HCT116 (cell line): ENCODE measurements at regions not wholly inside any gene's neighbourhood (a gene's known extent, or its start where the extent isn't known, plus 50 kb on each side); places are given as distances from the start of the nearest gene placed in this dataset.

Source experiments
- ATAC-seq: fragments of 200-7000 bp; cut with Tn5 transposase; 2 replicates; pipeline ENCODE4 v1.9.1; 2020; ENCODE audit warnings: mild to moderate bottlenecking, moderate library complexity
- BruUV-seq: library from RNA; stranded (reverse); fragments of 400-500 nt; replicated peaks from 2 replicates; lab custom pipeline; 2021; lab: Mats Ljungman, UMichigan
- CTCF ChIA-PET: fragments of 300-600 bp; sonication (Branson Sonifier 250); formaldehyde crosslinking; loops from one replicate; lab custom pipeline; 2021; ENCODE audit warnings: antibody characterized with exemption; lab: Charles Lee
- POLR2A ChIA-PET: fragments of 300-600, 350-600 bp; sonication (Branson Sonifier 250); formaldehyde crosslinking; loops from one replicate; lab custom pipeline; 2021; ENCODE audit warnings: antibody characterized with exemption; lab: Charles Lee
- RAD21 ChIA-PET, 2 experiments: fragments of 300-600 bp; sonication (Branson Sonifier 250); formaldehyde crosslinking; loops; one replicate each; lab custom pipeline; 2023; ENCODE audit warnings: low total read pairs in 2 of 2; ENCODE audit not compliant: uncharacterized antibody in 2 of 2, unreplicated experiment in 2 of 2, low non-redundant PET in 1 of 2; lab: Charles Lee
- DNase-seq: peaks from one replicate; pipeline ENCODE4 v3.0.0-alpha.2; 2010; ENCODE audit warnings: low read depth, low spot score
- H2AFZ ChIP-seq: fragments of 200-600 bp; shearing (Covaris generic), sonication (generic); 2 replicates; pipeline ENCODE4 v1.6.1; 2017; ENCODE audit warnings: low read depth, mixed run types, mixed read lengths, antibody characterized with exemption, low read length; ENCODE audit not compliant: poor library complexity, severe bottlenecking
- H3K27ac ChIP-seq: 2 replicates; pipeline ENCODE4 v1.5.1; 2012; ENCODE audit warnings: low read depth, low read length
- H3K27me3 ChIP-seq: fragments of 200-600 bp; sonication (generic); 2 replicates; pipeline ENCODE4 v1.6.1; 2016; ENCODE audit warnings: mixed run types, low read length, mixed read lengths; ENCODE audit not compliant: insufficient read depth
- H3K36me3 ChIP-seq, 2 experiments: fragments of 200-500 bp in 1 of 2; fragments of 200-600 bp in 1 of 2; sonication (Bioruptor generic) in 1 of 2; sonication (generic) in 1 of 2; 2 replicates each; pipeline versions ENCODE4 v1.5.1 to v1.6.1; 2014 to 2016; ENCODE audit warnings: low read length in 2 of 2, inconsistent platforms in 1 of 2, mixed read lengths in 1 of 2, mixed run types in 1 of 2; ENCODE audit not compliant: insufficient read depth in 2 of 2, control insufficient read depth in 1 of 2
- H3K4me1 ChIP-seq, 2 experiments: fragments of 200-600 bp in 1 of 2; sonication (generic) in 1 of 2; 2 replicates each; pipeline versions ENCODE4 v1.5.1 to v1.6.1; 2012 to 2017; ENCODE audit warnings: low read length in 2 of 2, inconsistent platforms in 1 of 2, mild to moderate bottlenecking in 1 of 2, mixed read lengths in 1 of 2, mixed run types in 1 of 2, moderate library complexity in 1 of 2; ENCODE audit not compliant: insufficient read depth in 2 of 2, control insufficient read depth in 1 of 2
- H3K4me2 ChIP-seq: fragments of 200-600 bp; sonication (generic); 2 replicates; pipeline ENCODE4 v1.6.1; 2017; ENCODE audit warnings: mixed run types, low read length, mixed read lengths
- H3K4me3 ChIP-seq, 2 experiments: fragments of 200-600 bp in 1 of 2; sonication (generic) in 1 of 2; replicated peaks in 1 of 2; 2 replicates each; pipeline ENCODE4 v1.5.1; 2011 to 2016; ENCODE audit warnings: low read length in 2 of 2, control low read depth in 1 of 2, low read depth in 1 of 2, mild to moderate bottlenecking in 1 of 2, mixed read lengths in 1 of 2, mixed run types in 1 of 2
- H3K79me2 ChIP-seq: fragments of 200-600 bp; sonication (generic); 2 replicates; pipeline ENCODE4 v1.6.1; 2017; ENCODE audit warnings: mild to moderate bottlenecking, mixed run types, low read length, moderate library complexity, mixed read lengths; ENCODE audit not compliant: insufficient read depth
- H3K9ac ChIP-seq: fragments of 200-600 bp; sonication (generic); 2 replicates; pipeline ENCODE4 v1.6.1; 2016; ENCODE audit warnings: low read length, mixed read lengths
- H3K9me2 ChIP-seq: fragments of 200-600 bp; sonication (generic), shearing (Covaris generic); 2 replicates; pipeline ENCODE4 v1.6.1; 2017; ENCODE audit warnings: mixed run types, mild to moderate bottlenecking, moderate library complexity; ENCODE audit not compliant: insufficient read depth
- H3K9me3 ChIP-seq, 2 experiments: fragments of 200-500 bp in 1 of 2; fragments of 200-600 bp in 1 of 2; sonication (Bioruptor generic) in 1 of 2; sonication (generic) in 1 of 2; 2 replicates each; pipeline ENCODE4 v1.6.1; 2014 to 2017; ENCODE audit warnings: low read length in 2 of 2, mixed read lengths in 2 of 2, inconsistent platforms in 1 of 2, low read depth in 1 of 2, mild to moderate bottlenecking in 1 of 2, mixed run types in 1 of 2, moderate library complexity in 1 of 2; ENCODE audit not compliant: control insufficient read depth in 1 of 2, insufficient read depth in 1 of 2
- H4K20me1 ChIP-seq: fragments of 200-600 bp; sonication (generic), shearing (Covaris generic); 2 replicates; pipeline ENCODE4 v1.6.1; 2017; ENCODE audit warnings: mixed run types, mild to moderate bottlenecking, moderate library complexity; ENCODE audit not compliant: insufficient read depth
- ATF3 ChIP-seq: IDR thresholded peaks from 2 replicates; pipeline ENCODE4 v1.6.1; 2012
- CEBPB ChIP-seq: IDR thresholded peaks from 2 replicates; pipeline ENCODE4 v1.6.1; 2012; ENCODE audit warnings: low read depth
- CTCF ChIP-seq, 3 experiments: fragments of 200-600 bp in 1 of 3; sonication (generic) in 1 of 3; IDR thresholded peaks in 2 of 3; conservative IDR thresholded peaks in 1 of 3; 2 replicates each; pipeline ENCODE4 v1.5.1; 2012 to 2017; ENCODE audit warnings: low read depth in 2 of 3, low read length in 2 of 3, antibody characterized with exemption in 1 of 3, borderline replicate concordance in 1 of 3, control low read depth in 1 of 3, mild to moderate bottlenecking in 1 of 3, mixed read lengths in 1 of 3, mixed run types in 1 of 3, moderate library complexity in 1 of 3; ENCODE audit not compliant: insufficient read depth in 1 of 3
- ELF1 ChIP-seq: IDR thresholded peaks from 2 replicates; pipeline ENCODE4 v1.6.1; 2012; ENCODE audit warnings: low read depth, borderline replicate concordance
- EZH2phosphoT487 ChIP-seq: fragments of 200-600 bp; IDR thresholded peaks from 2 replicates; pipeline ENCODE4 v1.6.1; 2018; ENCODE audit warnings: antibody characterized with exemption, borderline replicate concordance
- JUND ChIP-seq: IDR thresholded peaks from 2 replicates; pipeline ENCODE4 v1.6.1; 2012
- MAX ChIP-seq: IDR thresholded peaks from 2 replicates; pipeline ENCODE4 v1.6.1; 2012
- POLR2A ChIP-seq: IDR thresholded peaks from 2 replicates; pipeline ENCODE4 v1.7.0; 2011; ENCODE audit warnings: borderline replicate concordance; ENCODE audit not compliant: insufficient read depth, insufficient read length; ENCODE audit errors: extremely low read depth
- POLR2AphosphoS5 ChIP-seq: IDR thresholded peaks from 2 replicates; pipeline ENCODE4 v1.6.1; 2011; ENCODE audit warnings: mild to moderate bottlenecking, low read depth, low read length, moderate library complexity
- RAD21 ChIP-seq: IDR thresholded peaks from 2 replicates; pipeline ENCODE4 v1.6.1; 2012; ENCODE audit warnings: low read depth, mild to moderate bottlenecking
- REST ChIP-seq: IDR thresholded peaks from 2 replicates; pipeline ENCODE4 v1.6.1; 2012; ENCODE audit warnings: low read depth
- SIN3A ChIP-seq: IDR thresholded peaks from 2 replicates; pipeline ENCODE4 v1.6.1; 2012; ENCODE audit warnings: low read depth
- SP1 ChIP-seq: IDR thresholded peaks from 2 replicates; pipeline ENCODE4 v1.6.1; 2012; ENCODE audit warnings: low read depth
- SRF ChIP-seq: IDR thresholded peaks from 2 replicates; pipeline ENCODE4 v1.6.1; 2012; ENCODE audit warnings: low read depth
- TCF7L2 ChIP-seq: IDR thresholded peaks from 2 replicates; pipeline ENCODE4 v1.7.0; 2011; ENCODE audit warnings: borderline replicate concordance, inconsistent platforms; ENCODE audit not compliant: insufficient read depth, insufficient read length; ENCODE audit errors: extremely low read depth
- YY1 ChIP-seq: IDR thresholded peaks from 2 replicates; pipeline ENCODE4 v1.6.1; 2011; ENCODE audit warnings: low read length, low read depth, moderate library complexity, mild to moderate bottlenecking; ENCODE audit not compliant: insufficient replicate concordance; ENCODE audit errors: extremely low read depth
- ZBTB33 ChIP-seq: IDR thresholded peaks from 2 replicates; pipeline ENCODE4 v1.6.1; 2011; ENCODE audit warnings: mild to moderate bottlenecking, low read length, moderate library complexity; ENCODE audit not compliant: insufficient replicate concordance; ENCODE audit errors: extremely low read depth
- ZFX ChIP-seq: fragments of 450-650 bp; IDR thresholded peaks from 2 replicates; pipeline ENCODE4 v1.6.1; 2017
- ZNF274 ChIP-seq: fragments of 200-500 bp; sonication (Bioruptor generic); IDR thresholded peaks from 2 replicates; pipeline ENCODE4 v1.6.1; 2014; ENCODE audit warnings: mild to moderate bottlenecking, low read depth, low read length, inconsistent platforms
- intact Hi-C: fragments of 100-400 bp; cut with micrococcal nuclease; formaldehyde crosslinking; loops from 2 replicates; pipeline ENCODE4 v1.10.0; 2022

GRCh38 chrX:57848857-57849256 lies 61.4 kb downstream of the ZXDA start:
- H2AFZ ChIP-seq, result no peak overlapping the region
- no peaks in the 10 kb centered on the region for H3K4me1 ChIP-seq
- TF ChIP-seq ZFX (no peak), CEBPB (no peak), REST (no peak), SIN3A (no peak), SRF (no peak), EZH2phosphoT487 (no peak), RAD21 (no peak), ELF1 (no peak), ZBTB33 (no peak), MAX (no peak), POLR2AphosphoS5 (no peak), ZNF274 (no peak), POLR2A (no peak), CTCF (IDR thresholded peaks at IDR 0.05 in 2 of 3, conservative IDR thresholded peaks at IDR 0.05 in 1 of 3; ENCODE audit: borderline replicate concordance in 1 of 3, insufficient read depth in 1 of 3, low read depth in 2 of 3, low read length in 2 of 3) (no peak), SP1 (no peak), TCF7L2 (no peak), ATF3 (no peak), YY1 (no peak), JUND (no peak)
- TF ChIP-seq, all 23 proteins: peak for 0
- intact Hi-C loops, result no loop called here
- Histone ChIP-seq H4K20me1 (no peaks in the 10 kb centered on the region), H3K9me2 (no peaks in the 10 kb centered on the region), H3K9me3 (no peaks in the 10 kb centered on the region), H3K4me2 (no peak overlapping the region), H3K9ac (no peak overlapping the region), H3K27me3 (no peaks in the 10 kb centered on the region), H3K36me3 (no peaks in the 10 kb centered on the region), H3K27ac (no peak overlapping the region), H3K4me3 (no peak overlapping the region), H3K79me2 (no peaks in the 10 kb centered on the region)
- BruUV-seq, result no TSS peak
- RAD21 ChIA-PET, result no interaction called here
- DNase-seq, result no peak
- POLR2A ChIA-PET, result no interaction called here
- CTCF ChIA-PET, result no interaction called here
- ATAC-seq, result no peak
